ENCODE measurements at regions not wholly inside any gene's neighbourhood (a gene's known extent, or its start where the extent isn't known, plus 50 kb on each side); places are given as distances from the start of the nearest gene placed in this dataset.

GRCh38 chr7:17632384-17632783, 307.9 kb downstream of the SNX13 start:
- 43% methylated on average over 2 of the region's 2 CpGs for WGBS (ENCODE audit: low lambda C conversion rate)
- no peaks in the 10 kb centered on the region for H3K27me3 ChIP-seq (ENCODE audit: insufficient read depth)
- H3F3A ChIP-seq (replicated peaks; ENCODE audit: insufficient read depth): no peaks in the 10 kb centered on the region
- no peak overlapping the region for H3K27ac ChIP-seq (ENCODE audit: low read depth in 2 of 2, low read length in 1 of 2)
- DNase-seq: no peak
- no peaks in the 10 kb centered on the region for H3K79me2 ChIP-seq (ENCODE audit: insufficient read depth)
- no peaks in the 10 kb centered on the region for H3K9me2 ChIP-seq
- H3K4me3 ChIP-seq (ENCODE audit: low read depth in 2 of 2, low read length in 1 of 2): no peak overlapping the region
- no peaks in the 10 kb centered on the region for H4K20me1 ChIP-seq (ENCODE audit: insufficient read depth)
- H2AFZ ChIP-seq (ENCODE audit: low read depth): no peak overlapping the region
- no peaks in the 10 kb centered on the region for H3K4me1 ChIP-seq (ENCODE audit: control insufficient read depth in 1 of 2, insufficient read depth in 2 of 2, low read depth in 1 of 2, low read length in 1 of 2)
- H3K4me2 ChIP-seq: no peak overlapping the region
- H3K9ac ChIP-seq: no peak overlapping the region
- CTCF ChIA-PET: interaction anchor here (0.5 to 1.7 kb wide), 3 partner anchors 8 to 591 kb away, joined by 3 to 8 read pairs (median 4); no protein-coding TSS in a partner anchor
- H3K9me3 ChIP-seq: no peaks in the 10 kb centered on the region
- H3K36me3 ChIP-seq (replicated peaks in 1 of 2; ENCODE audit: control insufficient read depth in 1 of 2, insufficient read depth in 2 of 2, low read length in 1 of 2): no peaks in the 10 kb centered on the region
- TF ChIP-seq IRF3 (IDR thresholded peaks at IDR 0.05; ENCODE audit: low read depth, low read length) (no peak), TCF12 (IDR thresholded peaks at IDR 0.05) (no peak), EP300 (IDR thresholded peaks at IDR 0.05; ENCODE audit: borderline replicate concordance in 1 of 2, low read depth in 1 of 2, low read length in 1 of 2) (no peak), TAF1 (IDR thresholded peaks at IDR 0.05; ENCODE audit: borderline replicate concordance, low read depth, low read length) (no peak), RCOR1 (IDR thresholded peaks at IDR 0.05; ENCODE audit: low read length) (no peak), FOXM1 (IDR thresholded peaks at IDR 0.05; ENCODE audit: low read depth) (no peak), MAX (IDR thresholded peaks at IDR 0.05; ENCODE audit: low read depth) (no peak), RFX5 (IDR thresholded peaks at IDR 0.05; ENCODE audit: low read length) (no peak), USF1 (IDR thresholded peaks at IDR 0.05; ENCODE audit: borderline replicate concordance, low read depth) (no peak), ELF1 (IDR thresholded peaks at IDR 0.05) (no peak), USF2 (IDR thresholded peaks at IDR 0.05; ENCODE audit: borderline replicate concordance, low read depth, low read length) (no peak), FOSL2 (IDR thresholded peaks at IDR 0.05; ENCODE audit: borderline replicate concordance, low read depth) (no peak), EZH2phosphoT487 (IDR thresholded peaks at IDR 0.05; ENCODE audit: borderline replicate concordance, low read depth) (no peak), TEAD4 (IDR thresholded peaks at IDR 0.05; ENCODE audit: borderline replicate concordance, insufficient read depth) (no peak), CHD2 (IDR thresholded peaks at IDR 0.05; ENCODE audit: low read length, partially characterized antibody) (no peak), MEF2A (IDR thresholded peaks at IDR 0.05; ENCODE audit: borderline replicate concordance, low read depth) (no peak), ZBTB33 (IDR thresholded peaks at IDR 0.05; ENCODE audit: borderline replicate concordance, low read depth) (no peak), SIN3A (IDR thresholded peaks at IDR 0.05; ENCODE audit: borderline replicate concordance, low read depth, low read length) (no peak), MXI1 (IDR thresholded peaks at IDR 0.05; ENCODE audit: low read depth, low read length) (no peak)
- POLR2A ChIA-PET: no interaction called here

Data from SK-N-SH (cell line).